A549 (cell line): ENCODE measurements at regions not wholly inside any gene's neighbourhood (a gene's known extent, or its start where the extent isn't known, plus 50 kb on each side); places are given as distances from the start of the nearest gene placed in this dataset.

Source experiments
- ATAC-seq, 2 experiments: fragments of 200-7000 bp in 1 of 2; fragments of >200 bp in 1 of 2; cut with Nextera tagmentation in 1 of 2; cut with Tn5 transposase in 1 of 2; 3 replicates each; pipeline versions ENCODE4 v1.8.0 to v1.9.1; 2018 to 2020; ENCODE audit warnings: mild to moderate bottlenecking in 1 of 2, moderate library complexity in 1 of 2
- CTCF ChIA-PET: fragments of 300-600 bp; sonication (Branson Sonifier 250); formaldehyde crosslinking; extraction: SDS; loops from one replicate; lab custom pipeline; 2021; ENCODE audit warnings: antibody characterized with exemption, inconsistent platforms; lab: Yijun Ruan, JAX
- POLR2A ChIA-PET: fragments of 350-600 bp; formaldehyde crosslinking; extraction: SDS; loops from one replicate; lab custom pipeline; 2021; ENCODE audit warnings: antibody characterized with exemption, inconsistent platforms; lab: Yijun Ruan, JAX
- DNase-seq, 2 experiments: peaks; one replicate each; pipeline versions ENCODE4 v3.0.0 to v3.0.0-alpha.2; 2011 to 2016; ENCODE audit warnings: low read depth in 1 of 2, low spot score in 1 of 2
- FAIRE-seq: peaks from 2 replicates; lab custom pipeline; 2011; peaks lifted over from hg19 to GRCh38; lab: Jason Lieb, UNC
- H3K27ac ChIP-seq, 2 experiments: fragments of >200 bp; sonication (Bioruptor Twin); formaldehyde crosslinking; 3 replicates each; pipeline ENCODE4 v1.5.1; 2016 to 2017
- H3K4me1 ChIP-seq: fragments of >200 bp; sonication (Bioruptor Twin); formaldehyde crosslinking; 3 replicates; pipeline ENCODE4 v1.6.1; 2016
- H3K4me2 ChIP-seq: fragments of >200 bp; sonication (Bioruptor Twin); formaldehyde crosslinking; 3 replicates; pipeline ENCODE4 v1.6.1; 2016
- H3K4me3 ChIP-seq: fragments of >200 bp; sonication (Bioruptor Twin); formaldehyde crosslinking; 3 replicates; pipeline ENCODE4 v1.5.1; 2016
- H3K9me3 ChIP-seq: fragments of >200 bp; sonication (Bioruptor Twin); formaldehyde crosslinking; 3 replicates; pipeline ENCODE4 v1.6.1; 2016
- ATOH8 ChIP-seq: fragments of 250-450 bp; sonication (Bioruptor Pico); IDR thresholded peaks from 2 replicates; pipeline ENCODE4 v1.5.0; 2020; ENCODE audit warnings: low read depth, mild to moderate bottlenecking, moderate library complexity
- CBX2 ChIP-seq: fragments of 200-600 bp; sonication (generic); IDR thresholded peaks from 2 replicates; pipeline ENCODE4 v1.6.1; 2016; ENCODE audit warnings: low read depth, mild to moderate bottlenecking, borderline replicate concordance
- CHD4 ChIP-seq: fragments of 200-600 bp; sonication (generic); IDR thresholded peaks from 2 replicates; pipeline ENCODE4 v1.6.1; 2016; ENCODE audit warnings: antibody characterized with exemption, mild to moderate bottlenecking, borderline replicate concordance
- EHMT2 ChIP-seq: fragments of 200-600 bp; sonication (generic); IDR thresholded peaks from 2 replicates; pipeline ENCODE4 v1.6.1; 2016; ENCODE audit warnings: antibody characterized with exemption, low read depth, mild to moderate bottlenecking, moderate library complexity
- ESRRA ChIP-seq: fragments of 150-350 bp; IDR thresholded peaks from 2 replicates; pipeline ENCODE4 v1.6.1; 2014; ENCODE audit warnings: mild to moderate bottlenecking, low read length, borderline replicate concordance
- FOSB ChIP-seq: fragments of 250-450 bp; sonication (Bioruptor Pico); IDR thresholded peaks from 2 replicates; pipeline ENCODE4 v1.5.0; 2020; ENCODE audit warnings: mild to moderate bottlenecking, moderate library complexity
- FOSL2 ChIP-seq, 2 experiments: fragments of 450-650 bp in 1 of 2; fragments of >200 bp in 1 of 2; sonication (Bioruptor Twin) in 1 of 2; formaldehyde crosslinking; IDR thresholded peaks; 2 replicates each; pipeline versions ENCODE4 v1.5.0 to v1.6.1; 2016 to 2020; ENCODE audit warnings: mild to moderate bottlenecking in 1 of 2, moderate library complexity in 1 of 2
- GATA3 ChIP-seq: IDR thresholded peaks from 2 replicates; pipeline ENCODE4 v1.6.1; 2012; ENCODE audit warnings: borderline replicate concordance
- HDAC2 ChIP-seq: fragments of 200-600 bp; sonication (generic); IDR thresholded peaks from 2 replicates; pipeline ENCODE4 v1.6.1; 2016
- HOXB13 ChIP-seq: fragments of 250-450 bp; sonication (Bioruptor Pico); IDR thresholded peaks from 2 replicates; pipeline ENCODE4 v1.5.0; 2020; ENCODE audit warnings: low read depth, mild to moderate bottlenecking, moderate library complexity
- JUN ChIP-seq, 2 experiments: fragments of >200 bp; sonication (Bioruptor Twin); formaldehyde crosslinking; IDR thresholded peaks; 2 replicates in 1 of 2; 3 replicates in 1 of 2; pipeline ENCODE4 v1.6.1; 2016 to 2017
- KDM1A ChIP-seq: fragments of 200-600 bp; sonication (generic); IDR thresholded peaks from 2 replicates; pipeline ENCODE4 v1.6.1; 2016; ENCODE audit warnings: low read depth, mild to moderate bottlenecking
- MAZ ChIP-seq: fragments of 150-350 bp; IDR thresholded peaks from 2 replicates; pipeline ENCODE4 v1.6.1; 2014; ENCODE audit warnings: antibody characterized with exemption, low read depth, low read length, borderline replicate concordance
- NFE2L2 ChIP-seq: fragments of 150-350 bp; conservative IDR thresholded peaks from 2 replicates; pipeline ENCODE4 v1.6.1; 2014; ENCODE audit warnings: low read length
- POLR2A ChIP-seq: IDR thresholded peaks from 2 replicates; pipeline ENCODE4 v1.6.1; 2012; ENCODE audit warnings: mild to moderate bottlenecking, low read length
- POLR2AphosphoS2 ChIP-seq: conservative IDR thresholded peaks from 2 replicates; pipeline ENCODE4 v1.6.1; 2012; ENCODE audit warnings: low read length, improper control_type of control experiment, inconsistent platforms
- RAD21 ChIP-seq, 2 experiments: fragments of >200 bp in 1 of 2; sonication (Bioruptor Twin) in 1 of 2; formaldehyde crosslinking in 1 of 2; IDR thresholded peaks in 1 of 2; conservative IDR thresholded peaks in 1 of 2; 2 replicates in 1 of 2; 3 replicates in 1 of 2; pipeline ENCODE4 v1.6.1; 2012 to 2018; ENCODE audit warnings: inconsistent platforms in 1 of 2
- SMC3 ChIP-seq: fragments of >200 bp; sonication (Bioruptor Twin); formaldehyde crosslinking; IDR thresholded peaks from 3 replicates; pipeline ENCODE4 v1.6.1; 2018; ENCODE audit warnings: inconsistent platforms
- TP53 ChIP-seq: fragments of 250-450 bp; sonication (Bioruptor Pico); IDR thresholded peaks from 2 replicates; pipeline ENCODE4 v1.5.0; 2021; ENCODE audit warnings: mild to moderate bottlenecking, moderate library complexity
- ZSCAN20 ChIP-seq: fragments of 250-450 bp; sonication (Bioruptor Pico); IDR thresholded peaks from 2 replicates; pipeline ENCODE4 v1.8.0; 2022; ENCODE audit warnings: mild to moderate bottlenecking, moderate library complexity
- WGBS: methylation state at CpG from one replicate; pipeline ENCODE4 v1.1.6; 2017; ENCODE audit errors: missing lambda C conversion rate; 5-methylcytosine and 5-hydroxymethylcytosine counted together
- TF ChIP-seq, protein P1 (sequence below): fragments of 200-600 bp; sonication (generic); IDR thresholded peaks from 2 replicates; pipeline ENCODE4 v1.6.1; 2016; ENCODE audit warnings: antibody characterized with exemption, mild to moderate bottlenecking, moderate library complexity

GRCh38 chr1:221117133-221117532, 237.9 kb downstream of the HLX start:
- Histone ChIP-seq H3K4me3 (no peak overlapping the region), H3K27ac (peak overlapping the region; percentile 75 to 80), H3K4me1 (peaks cover 26% of the 10 kb centered on the region), H3K4me2 (peak overlapping the region; percentile 74), H3K9me3 (peaks cover 12% of the 10 kb centered on the region; the same call in 1 of the 3 replicates)
- POLR2A ChIA-PET, result no interaction called here
- TF ChIP-seq CHD4, result no peak
- no peak for TF ChIP-seq HOXB13 (CRISPR knock-in tag)
- TF ChIP-seq ESRRA, result no peak
- no peak for TF ChIP-seq ZSCAN20
- TF ChIP-seq, protein P1, sequence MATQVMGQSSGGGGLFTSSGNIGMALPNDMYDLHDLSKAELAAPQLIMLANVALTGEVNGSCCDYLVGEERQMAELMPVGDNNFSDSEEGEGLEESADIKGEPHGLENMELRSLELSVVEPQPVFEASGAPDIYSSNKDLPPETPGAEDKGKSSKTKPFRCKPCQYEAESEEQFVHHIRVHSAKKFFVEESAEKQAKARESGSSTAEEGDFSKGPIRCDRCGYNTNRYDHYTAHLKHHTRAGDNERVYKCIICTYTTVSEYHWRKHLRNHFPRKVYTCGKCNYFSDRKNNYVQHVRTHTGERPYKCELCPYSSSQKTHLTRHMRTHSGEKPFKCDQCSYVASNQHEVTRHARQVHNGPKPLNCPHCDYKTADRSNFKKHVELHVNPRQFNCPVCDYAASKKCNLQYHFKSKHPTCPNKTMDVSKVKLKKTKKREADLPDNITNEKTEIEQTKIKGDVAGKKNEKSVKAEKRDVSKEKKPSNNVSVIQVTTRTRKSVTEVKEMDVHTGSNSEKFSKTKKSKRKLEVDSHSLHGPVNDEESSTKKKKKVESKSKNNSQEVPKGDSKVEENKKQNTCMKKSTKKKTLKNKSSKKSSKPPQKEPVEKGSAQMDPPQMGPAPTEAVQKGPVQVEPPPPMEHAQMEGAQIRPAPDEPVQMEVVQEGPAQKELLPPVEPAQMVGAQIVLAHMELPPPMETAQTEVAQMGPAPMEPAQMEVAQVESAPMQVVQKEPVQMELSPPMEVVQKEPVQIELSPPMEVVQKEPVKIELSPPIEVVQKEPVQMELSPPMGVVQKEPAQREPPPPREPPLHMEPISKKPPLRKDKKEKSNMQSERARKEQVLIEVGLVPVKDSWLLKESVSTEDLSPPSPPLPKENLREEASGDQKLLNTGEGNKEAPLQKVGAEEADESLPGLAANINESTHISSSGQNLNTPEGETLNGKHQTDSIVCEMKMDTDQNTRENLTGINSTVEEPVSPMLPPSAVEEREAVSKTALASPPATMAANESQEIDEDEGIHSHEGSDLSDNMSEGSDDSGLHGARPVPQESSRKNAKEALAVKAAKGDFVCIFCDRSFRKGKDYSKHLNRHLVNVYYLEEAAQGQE, result no peak
- no peak for TF ChIP-seq FOSB (CRISPR knock-in tag)
- no peak for TF ChIP-seq NFE2L2
- TF ChIP-seq POLR2A, result no peak
- TF ChIP-seq KDM1A, result no peak
- TF ChIP-seq CBX2, result no peak
- TF ChIP-seq HDAC2, result no peak
- no peak for TF ChIP-seq EHMT2
- no peak for TF ChIP-seq ATOH8
- CTCF ChIA-PET, result interaction anchor here (0.9 to 1.1 kb wide), 3 partner anchors 8 to 26 kb away, joined by 3 read pairs; no protein-coding TSS in a partner anchor
- 4% methylated on average over 1 of the region's 1 CpG for WGBS
- FAIRE-seq (no peak), ATAC-seq (peak; percentile 36 to 58; a peak in 4 of 6 replicates), DNase-seq (no peak)

DNA sequence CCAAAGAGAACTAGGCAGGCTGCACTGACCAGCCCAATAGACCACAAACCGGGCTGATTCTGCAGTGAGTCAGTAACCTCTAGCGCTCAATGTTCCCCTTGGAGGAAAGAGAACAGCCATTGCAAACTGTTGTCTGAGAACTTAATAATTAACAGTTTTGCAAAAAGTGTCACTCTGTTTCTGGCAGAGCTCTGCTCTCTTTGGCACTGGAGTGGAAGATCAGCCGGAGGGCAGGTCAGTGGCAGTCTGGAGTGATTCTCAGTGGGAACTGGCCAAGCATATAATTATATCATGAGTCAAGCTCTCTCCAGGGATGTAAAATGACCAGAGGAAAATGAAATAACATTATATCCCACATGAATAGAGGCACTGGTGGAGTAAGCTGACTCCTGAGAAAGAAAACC, 238.3 kb downstream of the HLX start:
- ATAC-seq (peak; percentile 84 to 91), DNase-seq (peak; percentile 31 to 53), FAIRE-seq (no peak)
- POLR2A ChIA-PET, result no interaction called here
- Histone ChIP-seq H3K27ac (peak overlapping the region; percentile 75 to 80), H3K4me1 (peaks cover 26% of the 10 kb centered on the region), H3K4me2 (peak overlapping the region; percentile 74), H3K9me3 (peaks cover 12% of the 10 kb centered on the region; the same call in 1 of the 3 replicates), H3K4me3 (no peak overlapping the region)
- TF ChIP-seq FOSL2 (IDR thresholded peaks at IDR 0.05), result 0 out of 2 replicates have a peak, but pooled peaks have one; percentile 21
- TF ChIP-seq FOSL2 (CRISPR knock-in tag; IDR thresholded peaks at IDR 0.05), result no peak
- peak; percentile 20; the same call in 1 of the 2 replicates for TF ChIP-seq GATA3
- no peak for TF ChIP-seq ESRRA
- no peak for TF ChIP-seq POLR2AphosphoS2
- 0 out of 5 replicates have a peak, but pooled peaks of 1 of the 2 experiments have one; percentile 26 for TF ChIP-seq JUN (IDR thresholded peaks at IDR 0.05)
- 0 out of 3 replicates have a peak, but pooled peaks have one; percentile 11 for TF ChIP-seq SMC3
- no peak for TF ChIP-seq TP53 (CRISPR knock-in tag)
- peak; percentile 3 to 34; a peak in 2 of 5 replicates for TF ChIP-seq RAD21 (conservative IDR thresholded peaks at IDR 0.05 in 1 of 2, IDR thresholded peaks at IDR 0.05 in 1 of 2)
- no peak for TF ChIP-seq MAZ
- 3% methylated on average over 3 of the region's 3 CpGs for WGBS
- CTCF ChIA-PET, result interaction anchor here (0.9 to 1.4 kb wide), 3 partner anchors 9 to 12 kb away, joined by 3 read pairs; no protein-coding TSS in a partner anchor
